Germinal center (tissue), 1 donor: ENCODE measurements at regions not wholly inside any gene's neighbourhood (a gene's known extent, or its start where the extent isn't known, plus 50 kb on each side); places are given as distances from the start of the nearest gene placed in this dataset.
"Not testable (repeated sequence)": the region's sequence is repeated elsewhere in the genome, so short reads cannot be mapped to it uniquely, and the experiment has no call there.

ENCODE experiments used
- DNase-seq: peaks from one replicate; pipeline ENCODE4 v3.0.0; 2012; ENCODE audit warnings: mixed read lengths, low spot score

GRCh38 chr5:101364469-101364868 lies 461.4 kb upstream of the ST8SIA4 start:
- DNase-seq = no peak

GRCh38 chr5:101362067-101362466 lies 459.0 kb upstream of the ST8SIA4 start:
- DNase-seq = no peak

- DNase-seq = no peak
Observed at GRCh38 chr5:101346906-101347305, 443.8 kb upstream of the ST8SIA4 start.

- DNase-seq = no peak
Observed at GRCh38 chr5:101346447-101346846, 443.4 kb upstream of the ST8SIA4 start.

GRCh38 chr5:101338226-101338625 lies 435.1 kb upstream of the ST8SIA4 start:
- no peak for DNase-seq

- DNase-seq = no peak
Observed at GRCh38 chr5:101327816-101328215, 424.7 kb upstream of the ST8SIA4 start.

- DNase-seq = no peak
Observed at GRCh38 chr5:101326766-101327165, 423.7 kb upstream of the ST8SIA4 start.

GRCh38 chr5:101316401-101316800 lies 413.3 kb upstream of the ST8SIA4 start:
- DNase-seq = not testable (repeated sequence)

GRCh38 chr5:101306391-101307137 lies 403.5 kb upstream of the ST8SIA4 start:
- no peak for DNase-seq

- DNase-seq = no peak
Observed at GRCh38 chr5:101296477-101296876, 393.4 kb upstream of the ST8SIA4 start.

GRCh38 chr5:101292199-101292598 lies 389.1 kb upstream of the ST8SIA4 start:
- DNase-seq = no peak

GRCh38 chr5:101290761-101291160 lies 387.7 kb upstream of the ST8SIA4 start:
- DNase-seq = not testable (repeated sequence)

GRCh38 chr5:101288633-101289032 lies 385.6 kb upstream of the ST8SIA4 start:
- DNase-seq = no peak

- no peak for DNase-seq
Observed at GRCh38 chr5:101284736-101285375, 381.8 kb upstream of the ST8SIA4 start.

GRCh38 chr5:101283938-101284337 lies 380.9 kb upstream of the ST8SIA4 start:
- not testable (repeated sequence) for DNase-seq

GRCh38 chr5:101278917-101279316 lies 375.8 kb upstream of the ST8SIA4 start:
- DNase-seq = no peak

GRCh38 chr5:101278011-101278687 lies 375.1 kb upstream of the ST8SIA4 start:
- no peak for DNase-seq

GRCh38 chr5:101271945-101272344 lies 368.9 kb upstream of the ST8SIA4 start:
- DNase-seq = no peak

GRCh38 chr5:101271416-101271815 lies 368.3 kb upstream of the ST8SIA4 start:
- DNase-seq = no peak

- no peak for DNase-seq
Observed at GRCh38 chr5:101260857-101261256, 357.8 kb upstream of the ST8SIA4 start.

- DNase-seq = no peak
Observed at GRCh38 chr5:101253096-101253495, 350.0 kb upstream of the ST8SIA4 start.

GRCh38 chr5:101244621-101245020 lies 341.5 kb upstream of the ST8SIA4 start:
- no peak for DNase-seq

GRCh38 chr5:101212942-101213514 lies 309.9 kb upstream of the ST8SIA4 start:
- DNase-seq = no peak
